Embryonic facial prominence (tissue), 1 donor: ENCODE measurements at regions not wholly inside any gene's neighbourhood (a gene's known extent, or its start where the extent isn't known, plus 50 kb on each side); places are given as distances from the start of the nearest gene placed in this dataset.

ENCODE experiments used
- DNase-seq: peaks from one replicate; pipeline ENCODE4 v3.0.0-alpha.2; 2016; ENCODE audit errors: extremely low spot score

DNA sequence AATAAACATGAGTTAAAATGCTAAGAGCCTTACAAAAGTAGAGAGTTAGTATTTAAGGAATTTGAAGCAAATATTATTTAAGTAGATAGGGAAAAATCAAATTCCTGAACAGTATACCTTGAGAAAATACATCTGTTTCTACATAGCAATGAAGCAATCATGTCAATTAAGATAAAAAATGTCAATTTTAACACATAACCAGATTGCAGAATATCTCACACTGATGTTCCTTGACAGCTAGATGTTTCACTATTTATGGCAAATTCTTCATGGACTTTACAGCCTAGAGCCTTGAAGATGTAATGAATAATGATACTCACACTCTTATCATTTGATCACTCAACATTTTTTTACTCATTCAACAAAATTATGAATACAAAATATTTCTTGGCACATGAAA is 708.2 kb upstream of the PTPRD start:
- no peak for DNase-seq

DNA sequence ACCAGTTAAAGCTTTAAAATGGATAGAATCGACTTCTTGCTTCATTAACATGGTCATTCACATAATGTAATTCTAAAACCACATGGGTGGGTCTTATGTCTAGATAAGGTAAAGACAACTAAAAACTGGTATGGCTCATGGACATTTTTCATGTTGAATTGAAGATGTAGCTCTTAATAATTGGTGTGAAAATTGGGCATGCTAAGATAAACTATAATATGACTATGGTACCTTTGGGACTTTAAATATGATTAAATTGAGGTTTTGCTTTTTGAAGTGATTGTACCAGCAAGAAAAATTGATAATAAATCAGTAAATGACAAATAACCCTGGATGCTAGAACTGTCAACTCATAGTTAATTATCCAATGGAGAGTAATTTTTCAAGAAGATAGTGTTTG is 710.7 kb upstream of the PTPRD start:
- no peak for DNase-seq

- DNase-seq, result no peak
Measured at GRCh38 chr9:11326231-11326630, 713.4 kb upstream of the PTPRD start.

DNA sequence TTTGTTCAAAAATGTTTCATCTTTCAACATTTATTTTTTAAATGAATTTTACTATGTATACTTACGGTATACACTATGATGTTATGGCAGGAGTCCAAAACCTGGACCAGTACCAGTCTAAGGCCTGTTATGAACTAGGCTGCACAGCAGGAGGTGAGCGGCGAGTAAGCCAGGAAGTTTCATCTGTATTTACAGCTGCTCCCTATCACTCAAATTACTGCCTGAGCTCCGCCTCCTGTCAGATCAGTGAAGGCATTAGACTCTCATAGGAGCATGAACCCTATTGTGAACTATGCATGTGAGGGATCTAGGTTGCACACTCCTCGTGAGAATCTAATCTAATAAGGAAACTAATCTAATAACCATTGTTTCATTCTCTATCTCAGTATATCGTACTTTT is 715.5 kb upstream of the PTPRD start:
- no peak for DNase-seq

DNA sequence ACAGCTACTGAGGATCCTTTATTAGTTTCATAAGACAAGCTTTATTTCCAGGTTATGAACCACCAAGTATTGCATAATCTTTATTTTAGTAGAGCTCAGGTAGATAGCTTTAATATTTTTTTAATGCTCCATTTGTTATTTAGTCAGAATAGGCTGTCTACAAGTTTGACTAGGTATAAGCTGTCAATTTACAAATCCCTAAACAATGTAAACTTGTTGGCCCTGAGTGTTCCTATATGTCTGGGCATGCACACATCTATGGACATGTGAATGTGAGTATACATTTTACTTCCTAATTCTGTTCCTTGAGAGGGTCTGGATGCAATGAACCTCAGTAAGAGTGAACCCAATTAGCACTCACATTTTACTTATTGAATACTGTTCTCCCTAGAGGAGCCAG is 722.2 kb upstream of the PTPRD start:
- no peak for DNase-seq

GRCh38 chr9:11338130-11338529 is 725.3 kb upstream of the PTPRD start:
- no peak for DNase-seq

DNA sequence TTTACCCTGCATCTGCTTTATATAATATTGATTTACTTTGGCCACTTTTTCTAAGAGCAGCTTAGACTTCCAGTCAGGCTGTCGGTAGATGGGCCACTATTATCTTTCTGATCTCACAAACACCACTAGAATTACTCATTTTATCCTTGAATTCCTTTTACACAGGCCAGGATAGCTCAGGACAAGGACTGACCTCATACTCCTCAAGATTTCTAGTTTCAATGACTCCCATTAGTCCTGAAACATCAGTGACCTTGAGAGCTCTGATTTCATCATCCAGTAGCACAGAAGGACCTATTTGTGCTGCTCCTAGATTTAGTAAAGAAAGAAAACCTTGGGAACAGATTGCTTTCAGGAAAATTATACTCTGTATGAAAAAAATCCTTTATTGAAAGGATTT is 727.9 kb upstream of the PTPRD start:
- no peak for DNase-seq

GRCh38 chr9:11347437-11347836 is 734.6 kb upstream of the PTPRD start:
- no peak for DNase-seq

DNA sequence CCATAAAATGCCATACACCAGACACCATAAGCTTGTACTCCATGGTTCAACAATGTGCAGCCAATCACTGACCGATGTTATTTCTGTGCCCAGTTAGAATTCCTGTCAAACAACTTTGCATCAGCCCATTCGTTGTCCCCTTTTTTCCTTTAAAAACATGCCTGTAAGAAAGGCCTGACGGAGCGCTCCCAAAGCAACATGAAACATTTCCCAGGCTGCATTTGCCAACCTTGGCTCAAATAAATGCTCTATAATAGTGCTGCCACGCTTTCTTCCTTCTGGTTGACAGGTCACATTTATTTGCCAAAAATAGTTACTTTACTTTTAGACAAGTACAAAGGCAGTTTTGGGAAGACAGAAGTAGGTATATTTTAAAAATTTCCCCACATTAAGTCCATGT is 735.6 kb upstream of the PTPRD start:
- DNase-seq, result no peak

DNA sequence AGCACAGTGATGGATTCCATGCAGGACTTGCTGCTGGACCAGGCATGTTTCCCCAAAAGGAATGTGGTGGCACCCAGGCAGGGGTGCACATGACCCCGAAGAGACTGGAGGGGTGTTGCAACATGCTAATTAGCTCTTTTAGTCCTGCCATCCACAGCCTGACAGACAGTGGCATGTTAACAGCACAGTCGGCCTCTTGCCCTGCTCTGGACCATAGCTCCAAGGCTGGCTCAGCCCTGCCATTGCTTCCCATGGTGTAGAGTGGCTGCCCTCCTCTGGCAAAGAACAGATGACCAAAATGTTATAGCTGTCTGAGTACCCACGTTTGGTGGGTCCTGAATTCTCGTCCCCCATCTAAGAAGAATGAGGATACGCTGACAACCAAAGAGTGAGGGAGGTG is 736.4 kb upstream of the PTPRD start:
- DNase-seq, result no peak

- no peak for DNase-seq
Measured at GRCh38 chr9:11352612-11353011, 739.8 kb upstream of the PTPRD start.

DNA sequence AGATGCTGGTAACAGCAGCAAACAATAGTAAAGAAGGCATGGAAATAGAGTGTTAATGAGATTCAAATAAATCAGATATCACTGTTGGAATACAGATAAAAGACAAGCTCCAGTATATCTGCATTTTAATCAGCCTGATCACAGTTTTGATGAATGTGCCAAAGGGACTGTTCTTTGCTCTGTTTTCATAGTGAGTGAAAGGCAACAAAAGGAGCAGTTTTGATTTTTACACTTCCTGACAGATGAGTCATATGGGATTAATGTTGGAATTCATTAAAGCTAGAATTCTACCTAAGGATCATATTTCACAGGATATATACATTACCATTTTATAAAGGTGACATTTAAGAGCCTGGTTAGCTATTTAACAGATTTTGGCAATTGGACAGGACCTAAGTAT is 743.3 kb upstream of the PTPRD start:
- no peak for DNase-seq

DNA sequence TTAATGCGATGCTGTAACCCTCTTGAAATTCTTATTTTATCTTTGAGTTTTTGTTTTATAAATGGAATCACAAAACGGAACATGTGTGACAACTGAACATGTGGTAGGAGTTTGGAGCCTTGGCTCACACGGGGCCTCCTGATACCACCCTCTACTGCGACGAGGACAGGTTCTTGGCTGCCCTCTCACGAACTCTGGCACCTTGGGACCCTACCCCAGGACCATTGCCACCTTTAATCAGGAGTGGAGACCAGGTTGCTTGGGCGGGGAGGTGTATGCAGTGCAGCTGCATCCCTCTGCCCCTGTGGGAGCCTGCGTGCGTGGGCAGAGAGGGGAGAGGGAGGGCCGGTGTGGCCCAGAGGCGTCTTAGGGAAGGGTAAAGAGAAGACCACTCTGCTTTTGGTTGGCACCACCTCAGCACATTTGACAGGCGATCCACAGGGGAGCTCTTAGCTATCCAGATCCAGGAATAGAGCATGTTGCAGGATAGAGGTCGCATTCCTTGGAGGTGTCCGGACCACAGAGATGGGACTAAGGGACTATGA is 753.9 kb upstream of the PTPRD start:
- DNase-seq, result no peak

GRCh38 chr9:11374926-11375325 is 762.1 kb upstream of the PTPRD start:
- DNase-seq, result no peak

DNA sequence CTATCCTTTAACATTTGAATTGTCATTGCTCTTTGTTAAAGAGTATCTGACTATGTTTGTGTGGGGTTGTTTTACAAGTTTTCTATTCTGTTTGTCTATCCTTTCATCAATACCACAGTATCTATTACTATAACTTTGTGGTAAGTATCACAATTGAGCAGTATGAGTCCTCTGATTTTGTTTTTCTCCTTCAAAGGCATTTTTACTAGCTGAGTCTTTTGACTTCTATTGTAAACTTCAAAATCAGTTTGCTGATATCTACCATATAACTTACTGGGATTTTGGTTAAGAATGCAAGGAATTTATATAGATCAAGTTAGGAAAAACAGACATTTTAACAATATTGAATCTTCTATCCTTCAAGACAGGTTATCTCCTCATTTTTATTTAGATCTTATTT is 789.8 kb upstream of the PTPRD start:
- DNase-seq, result no peak

DNA sequence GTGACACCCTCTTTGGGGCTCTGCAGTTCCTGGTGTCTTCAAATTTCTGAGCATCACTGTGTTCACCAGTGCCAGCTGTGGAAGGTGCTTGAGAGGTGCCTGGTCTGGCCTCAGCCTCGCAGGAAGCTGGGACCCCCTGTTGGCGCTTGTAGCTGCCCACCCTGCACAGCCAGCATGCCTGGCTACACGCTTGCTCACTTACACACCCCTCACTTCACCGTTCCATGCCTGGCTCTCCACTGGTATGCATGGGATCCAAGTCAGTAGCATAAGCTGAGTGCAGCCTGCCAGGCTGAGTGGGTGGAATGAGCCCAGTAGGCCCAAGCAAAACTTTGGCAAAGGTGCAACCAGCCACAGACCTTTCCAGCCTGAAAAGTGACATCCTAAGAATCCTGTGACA is 801.4 kb upstream of the PTPRD start:
- DNase-seq, result no peak

DNA sequence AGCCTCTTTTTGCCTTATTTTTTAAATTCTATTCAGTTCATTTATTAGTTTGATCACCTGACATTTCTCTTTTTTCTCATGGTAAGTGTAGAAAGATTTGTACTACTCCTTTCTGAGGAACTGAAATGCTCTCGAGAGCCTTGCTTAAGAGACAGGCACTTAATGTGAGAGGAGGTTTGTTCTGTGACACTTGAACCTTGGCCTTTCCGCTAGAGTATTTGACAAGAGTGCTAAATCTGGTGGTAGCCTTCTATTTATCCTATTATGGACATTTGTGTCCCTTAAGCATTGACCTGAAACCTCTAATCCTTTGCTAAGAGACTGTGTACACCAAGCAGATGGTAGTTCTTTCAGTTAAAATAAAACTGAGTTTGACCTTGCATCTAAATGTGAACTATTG is 805.0 kb upstream of the PTPRD start:
- no peak for DNase-seq

GRCh38 chr9:11431490-11431889 is 818.7 kb upstream of the PTPRD start:
- no peak for DNase-seq

DNA sequence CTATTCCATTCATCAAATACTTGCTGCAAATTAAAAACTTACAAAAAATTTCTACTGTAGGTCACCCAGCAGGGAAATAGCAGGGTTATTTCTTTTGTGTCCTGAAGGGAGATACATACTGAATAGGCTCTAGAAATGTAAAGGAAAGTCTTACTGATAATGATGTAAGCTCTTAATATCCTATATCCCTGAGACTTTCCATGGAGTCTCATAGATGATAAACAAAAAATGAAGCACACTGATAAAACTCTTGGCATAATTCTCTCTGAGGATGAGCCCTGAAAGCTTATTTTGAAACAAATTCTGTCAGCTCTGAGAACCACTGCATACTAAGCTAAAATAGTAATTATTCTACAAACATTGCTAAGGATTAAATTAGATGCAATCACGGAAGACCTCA is 819.6 kb upstream of the PTPRD start:
- DNase-seq, result no peak

DNA sequence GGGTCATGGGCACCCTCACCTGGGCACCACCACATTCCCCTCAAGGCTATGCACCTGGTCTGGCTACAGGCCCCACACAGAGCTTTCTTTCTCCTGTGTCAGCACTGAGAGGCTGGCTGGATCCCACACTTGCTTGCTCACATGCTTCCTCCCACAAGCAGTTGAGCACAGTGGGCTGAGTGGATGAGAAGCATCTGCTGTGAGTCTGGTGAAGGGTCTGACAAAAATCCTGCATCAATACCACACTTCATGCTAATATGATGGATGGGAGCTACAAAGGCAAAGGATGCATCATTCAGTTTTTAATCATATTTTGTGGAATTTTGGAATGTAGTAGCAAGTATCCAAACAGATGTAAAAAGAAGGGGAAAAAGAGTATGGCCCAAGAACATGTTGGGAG is 830.8 kb upstream of the PTPRD start:
- DNase-seq, result no peak

DNA sequence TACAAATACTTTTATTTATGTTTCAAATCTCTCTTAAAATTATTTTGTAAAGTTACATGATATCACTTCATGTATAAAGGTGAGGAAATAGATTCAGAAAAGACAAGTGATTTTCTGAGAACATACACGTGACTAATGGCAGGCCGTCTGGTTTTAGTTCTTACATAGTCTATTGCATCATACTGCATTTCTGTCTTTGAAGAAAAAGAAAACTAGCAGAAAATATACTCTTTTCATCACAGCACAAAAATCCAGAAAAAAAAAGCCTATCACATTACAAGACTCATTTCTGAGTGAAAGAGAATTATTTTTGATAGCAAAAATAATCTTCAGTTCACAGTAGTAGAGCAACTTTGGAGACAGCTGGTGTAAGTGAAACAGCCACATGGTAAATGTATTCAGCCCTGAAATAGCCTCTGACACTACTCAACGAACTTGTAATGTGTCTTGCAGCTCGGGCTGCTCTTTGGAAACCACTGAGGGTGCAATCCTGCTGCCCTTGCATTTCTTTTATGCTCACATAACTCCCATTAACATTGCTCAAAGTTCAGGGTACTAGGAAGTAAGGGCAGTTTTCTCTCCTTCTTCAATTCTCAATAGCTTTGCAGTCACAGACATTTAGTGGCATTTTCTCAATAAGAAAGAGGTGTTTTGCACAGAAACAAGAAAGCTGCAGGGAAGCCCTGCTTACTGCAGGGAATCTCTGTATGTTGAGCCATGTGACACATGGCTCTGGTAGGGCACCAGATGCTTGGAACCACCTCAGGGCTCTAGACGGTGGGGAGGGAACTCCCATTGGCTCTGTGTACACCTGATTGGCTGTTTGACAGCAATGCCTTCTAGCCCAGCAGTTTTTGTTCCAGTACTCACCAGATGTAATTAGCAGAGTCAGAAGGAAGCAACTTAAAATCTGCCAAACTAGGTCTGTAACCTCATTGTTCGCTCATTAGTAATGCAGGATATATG is 845.3 kb upstream of the PTPRD start:
- no peak for DNase-seq

DNA sequence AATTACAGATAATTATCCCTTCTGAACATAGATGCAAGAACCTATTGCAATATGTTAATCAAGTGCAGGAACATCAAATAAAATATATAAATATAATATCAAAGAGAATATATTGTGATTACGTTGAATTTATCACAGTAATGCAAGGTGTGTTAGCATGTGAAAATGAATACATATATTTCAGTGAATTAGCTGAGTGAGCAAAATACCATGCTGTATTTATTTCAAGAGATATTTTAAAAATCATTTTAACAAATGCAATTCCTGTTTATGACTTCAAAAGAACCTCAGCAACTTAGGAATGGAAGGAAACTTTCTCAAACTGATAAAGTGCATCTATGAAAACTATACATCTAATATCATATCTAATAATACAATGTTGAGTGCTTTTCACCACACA is 856.9 kb upstream of the PTPRD start:
- no peak for DNase-seq

DNA sequence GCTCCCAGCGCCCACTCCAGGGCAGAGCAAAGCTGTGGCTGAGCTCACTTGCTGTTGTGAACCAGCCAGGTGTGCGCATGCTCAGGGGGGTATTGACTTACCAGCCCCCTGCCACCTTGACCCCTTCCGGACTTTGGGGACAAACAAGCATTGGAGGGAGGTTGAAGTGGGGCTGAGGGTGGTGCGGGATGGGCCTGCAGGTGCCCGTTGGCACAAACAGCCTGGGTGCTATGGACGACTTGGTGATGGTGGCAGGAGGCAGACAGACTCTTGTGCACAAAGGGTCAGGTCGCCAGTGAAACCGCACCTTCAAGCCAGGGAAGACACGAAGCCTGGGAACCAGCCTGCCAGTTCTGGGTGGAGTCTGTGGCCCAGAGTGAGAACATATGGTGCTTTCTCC is 858.5 kb upstream of the PTPRD start:
- DNase-seq, result no peak

DNA sequence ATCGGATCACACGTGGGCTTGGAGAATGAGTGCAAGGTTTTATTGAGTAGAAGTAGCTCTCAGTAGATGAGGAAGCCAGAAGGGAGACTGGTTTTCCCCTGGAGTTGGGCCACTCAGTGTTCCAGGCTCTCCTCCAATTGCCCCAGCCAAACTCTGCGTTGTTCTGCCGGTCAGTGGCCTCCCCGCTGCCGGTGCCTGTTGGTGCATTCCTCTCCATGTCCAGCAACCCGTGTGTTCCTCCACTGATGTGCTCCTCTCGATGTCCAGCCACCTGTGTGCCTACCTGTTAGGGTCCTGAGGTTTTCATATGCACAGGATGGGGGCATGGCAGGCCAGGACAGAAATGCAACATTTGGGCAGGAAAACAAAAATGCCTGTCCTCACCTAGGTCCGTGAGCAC is 888.0 kb upstream of the PTPRD start:
- no peak for DNase-seq
